ENCODE measurements at regions not wholly inside any gene's neighbourhood (a gene's known extent, or its start where the extent isn't known, plus 50 kb on each side); places are given as distances from the start of the nearest gene placed in this dataset.

GRCh38 chr5:174355208-174355612 is 309.7 kb downstream of the NSG2 start:
- Mint-ChIP-seq H3K27ac (no peak overlapping the region), H3K36me3 (ENCODE audit: low read depth) (no peaks in the 10 kb centered on the region), H3K4me3 (no peak overlapping the region), H3K4me1 (peaks cover 3% of the 10 kb centered on the region), H3K9me3 (no peaks in the 10 kb centered on the region), H3K27me3 (ENCODE audit: insufficient read depth) (peaks cover 23% of the 10 kb centered on the region)
- no peaks in the 10 kb centered on the region for H3K4me1 ChIP-seq (ENCODE audit: control insufficient read depth, insufficient read depth, low read length)
- no peaks in the 10 kb centered on the region for H3K9me3 ChIP-seq (ENCODE audit: control insufficient read depth, low read length)
- no peak overlapping the region for H3K4me3 ChIP-seq (ENCODE audit: low read length)
- H3K27ac ChIP-seq (ENCODE audit: low read depth, low read length), result no peak overlapping the region
- no peak overlapping the region for H3K9ac ChIP-seq (ENCODE audit: extremely low read depth, low read length, poor library complexity, severe bottlenecking)
- H3K27me3 ChIP-seq (ENCODE audit: control insufficient read depth, insufficient read depth, low read length, poor library complexity, severe bottlenecking), result peaks cover 40% of the 10 kb centered on the region
- DNase-seq, result no peak
- no peaks in the 10 kb centered on the region for H3K36me3 ChIP-seq (ENCODE audit: control insufficient read depth, insufficient read depth, low read length)
- 90 to 100% methylated on average over 1 to 2 of the region's 2 CpGs for WGBS, 2 experiments (ENCODE audit: insufficient coverage in 1 of 2, insufficient read length in 1 of 2)
- TF ChIP-seq, protein P1, sequence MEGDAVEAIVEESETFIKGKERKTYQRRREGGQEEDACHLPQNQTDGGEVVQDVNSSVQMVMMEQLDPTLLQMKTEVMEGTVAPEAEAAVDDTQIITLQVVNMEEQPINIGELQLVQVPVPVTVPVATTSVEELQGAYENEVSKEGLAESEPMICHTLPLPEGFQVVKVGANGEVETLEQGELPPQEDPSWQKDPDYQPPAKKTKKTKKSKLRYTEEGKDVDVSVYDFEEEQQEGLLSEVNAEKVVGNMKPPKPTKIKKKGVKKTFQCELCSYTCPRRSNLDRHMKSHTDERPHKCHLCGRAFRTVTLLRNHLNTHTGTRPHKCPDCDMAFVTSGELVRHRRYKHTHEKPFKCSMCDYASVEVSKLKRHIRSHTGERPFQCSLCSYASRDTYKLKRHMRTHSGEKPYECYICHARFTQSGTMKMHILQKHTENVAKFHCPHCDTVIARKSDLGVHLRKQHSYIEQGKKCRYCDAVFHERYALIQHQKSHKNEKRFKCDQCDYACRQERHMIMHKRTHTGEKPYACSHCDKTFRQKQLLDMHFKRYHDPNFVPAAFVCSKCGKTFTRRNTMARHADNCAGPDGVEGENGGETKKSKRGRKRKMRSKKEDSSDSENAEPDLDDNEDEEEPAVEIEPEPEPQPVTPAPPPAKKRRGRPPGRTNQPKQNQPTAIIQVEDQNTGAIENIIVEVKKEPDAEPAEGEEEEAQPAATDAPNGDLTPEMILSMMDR (conservative IDR thresholded peaks at IDR 0.05), result no peak

DNA sequence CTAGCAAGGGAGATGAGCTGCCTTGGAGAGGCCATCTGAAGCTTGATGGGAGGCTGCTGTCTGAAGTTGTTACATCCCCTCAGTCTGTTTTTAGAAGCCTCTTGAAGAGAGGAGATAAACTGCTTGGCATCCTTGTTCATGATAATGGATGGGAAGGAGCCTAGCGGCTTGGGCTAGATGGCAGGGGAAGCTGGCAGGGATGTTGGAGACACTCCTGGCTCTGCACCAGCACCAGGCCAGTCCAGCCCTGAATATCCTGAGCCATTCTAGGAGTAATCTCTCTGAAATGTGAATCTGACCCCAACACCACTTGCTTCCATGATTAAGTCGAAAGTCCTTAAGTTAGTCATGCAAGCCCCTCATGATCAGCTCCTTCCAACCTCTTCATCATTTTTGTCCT is 310.5 kb downstream of the NSG2 start:
- no peak overlapping the region for H3K4me3 Mint-ChIP-seq
- TF ChIP-seq, protein P1 (conservative IDR thresholded peaks at IDR 0.05), result no peak
- H3K9ac ChIP-seq (ENCODE audit: extremely low read depth, low read length, poor library complexity, severe bottlenecking), result no peak overlapping the region
- no peak for DNase-seq
- no peaks in the 10 kb centered on the region for H3K9me3 Mint-ChIP-seq
- peaks cover 3% of the 10 kb centered on the region for H3K4me1 Mint-ChIP-seq
- peaks cover 15% of the 10 kb centered on the region for H3K27me3 Mint-ChIP-seq (ENCODE audit: insufficient read depth)
- H3K4me3 ChIP-seq (ENCODE audit: low read length), result no peak overlapping the region
- H3K27me3 ChIP-seq (ENCODE audit: control insufficient read depth, insufficient read depth, low read length, poor library complexity, severe bottlenecking), result peaks cover 33% of the 10 kb centered on the region
- H3K4me1 ChIP-seq (ENCODE audit: control insufficient read depth, insufficient read depth, low read length), result no peaks in the 10 kb centered on the region
- no peaks in the 10 kb centered on the region for H3K36me3 ChIP-seq (ENCODE audit: control insufficient read depth, insufficient read depth, low read length)
- no peaks in the 10 kb centered on the region for H3K36me3 Mint-ChIP-seq (ENCODE audit: low read depth)
- 93 to 100% methylated on average over 1 to 2 of the region's 2 CpGs for WGBS, 2 experiments (ENCODE audit: insufficient coverage in 1 of 2, insufficient read length in 1 of 2)
- H3K9me3 ChIP-seq (ENCODE audit: control insufficient read depth, low read length), result no peaks in the 10 kb centered on the region
- H3K27ac ChIP-seq (ENCODE audit: low read depth, low read length), result no peak overlapping the region
- H3K27ac Mint-ChIP-seq, result no peak overlapping the region

GRCh38 chr5:174356536-174356935 is 311.0 kb downstream of the NSG2 start:
- H3K4me3 Mint-ChIP-seq, result no peak overlapping the region
- TF ChIP-seq, protein P1 (conservative IDR thresholded peaks at IDR 0.05), result no peak
- Histone ChIP-seq H3K4me3 (ENCODE audit: low read length) (no peak overlapping the region), H3K4me1 (ENCODE audit: control insufficient read depth, insufficient read depth, low read length) (no peaks in the 10 kb centered on the region), H3K9me3 (ENCODE audit: control insufficient read depth, low read length) (no peaks in the 10 kb centered on the region), H3K27ac (ENCODE audit: low read depth, low read length) (no peak overlapping the region), H3K36me3 (ENCODE audit: control insufficient read depth, insufficient read depth, low read length) (no peaks in the 10 kb centered on the region), H3K27me3 (ENCODE audit: control insufficient read depth, insufficient read depth, low read length, poor library complexity, severe bottlenecking) (peaks cover 33% of the 10 kb centered on the region), H3K9ac (ENCODE audit: extremely low read depth, low read length, poor library complexity, severe bottlenecking) (no peak overlapping the region)
- peaks cover 13% of the 10 kb centered on the region for H3K27me3 Mint-ChIP-seq (ENCODE audit: insufficient read depth)
- peaks cover 4% of the 10 kb centered on the region for H3K4me1 Mint-ChIP-seq
- no peak overlapping the region for H3K27ac Mint-ChIP-seq
- WGBS, 2 experiments (ENCODE audit: insufficient coverage in 1 of 2, insufficient read length in 1 of 2), result 83 to 93% methylated on average over 2 of the region's 2 CpGs
- DNase-seq, result no peak
- H3K36me3 Mint-ChIP-seq (ENCODE audit: low read depth), result no peaks in the 10 kb centered on the region
- peaks cover under 1% of the 10 kb centered on the region for H3K9me3 Mint-ChIP-seq

All from endodermal cell (in vitro differentiated cells).